IMR-90 (cell line): ENCODE measurements at regions not wholly inside any gene's neighbourhood (a gene's known extent, or its start where the extent isn't known, plus 50 kb on each side); places are given as distances from the start of the nearest gene placed in this dataset.

Experiments
- ATAC-seq: fragments of 200-7000 bp; cut with Tn5 transposase; 2 replicates; pipeline ENCODE4 v1.9.1; 2020; ENCODE audit warnings: low read depth, mild to moderate bottlenecking, moderate library complexity
- BruUV-seq: library from RNA; stranded (reverse); fragments of 400-500 nt; replicated peaks from 2 replicates; lab custom pipeline; 2021; lab: Mats Ljungman, UMichigan
- CTCF ChIA-PET: fragments of 300-600 bp; formaldehyde crosslinking; extraction: SDS; loops from one replicate; lab custom pipeline; 2021; ENCODE audit warnings: antibody characterized with exemption; lab: Yijun Ruan, JAX
- POLR2A ChIA-PET: fragments of 300-600 bp; sonication (Branson Sonifier 250); formaldehyde crosslinking; loops from one replicate; lab custom pipeline; 2022; ENCODE audit warnings: antibody characterized with exemption; ENCODE audit not compliant: unreplicated experiment; lab: Charles Lee
- DNase-seq: peaks from one replicate; pipeline ENCODE4 v3.0.0; 2013
- H2AFZ ChIP-seq: replicated peaks from 2 replicates; pipeline ENCODE3; 2013; ENCODE audit warnings: low read length, mild to moderate bottlenecking; ENCODE audit not compliant: poor library complexity
- H2AK5ac ChIP-seq: 2 replicates; pipeline ENCODE4 v1.6.1; 2013; ENCODE audit warnings: low read depth, low read length, inconsistent platforms
- H2AK9ac ChIP-seq: replicated peaks from 2 replicates; pipeline ENCODE3; 2013; ENCODE audit warnings: mild to moderate bottlenecking, low read depth, low read length, moderate library complexity; ENCODE audit not compliant: poor library complexity
- H2BK120ac ChIP-seq: 2 replicates; pipeline ENCODE4 v1.6.1; 2013; ENCODE audit warnings: low read depth, low read length, inconsistent platforms
- H2BK15ac ChIP-seq: 3 replicates; pipeline ENCODE4 v1.6.1; 2013; ENCODE audit warnings: low read depth, low read length, inconsistent platforms
- H2BK20ac ChIP-seq: 2 replicates; pipeline ENCODE4 v1.6.1; 2013; ENCODE audit warnings: low read depth, mild to moderate bottlenecking, inconsistent platforms, low read length, moderate library complexity
- H2BK5ac ChIP-seq: 2 replicates; pipeline ENCODE4 v1.6.1; 2013; ENCODE audit warnings: mild to moderate bottlenecking, low read depth, low read length, inconsistent platforms; ENCODE audit not compliant: poor library complexity, severe bottlenecking
- H3K14ac ChIP-seq: replicated peaks from 2 replicates; pipeline ENCODE4 v1.6.1; 2013; ENCODE audit warnings: low read depth, low read length, inconsistent platforms
- H3K18ac ChIP-seq: 2 replicates; pipeline ENCODE4 v1.6.1; 2013; ENCODE audit warnings: low read depth, low read length, control low read depth
- H3K23ac ChIP-seq: 2 replicates; pipeline ENCODE4 v1.6.1; 2013; ENCODE audit warnings: low read depth, low read length, inconsistent platforms
- H3K27ac ChIP-seq: 2 replicates; pipeline ENCODE4 v1.5.1; 2013; ENCODE audit warnings: mild to moderate bottlenecking, control low read depth, low read length; ENCODE audit not compliant: insufficient read depth
- H3K27me3 ChIP-seq: 2 replicates; pipeline ENCODE4 v1.6.1; 2013; ENCODE audit warnings: low read length; ENCODE audit not compliant: control insufficient read depth, insufficient read depth
- H3K36me3 ChIP-seq: 2 replicates; pipeline ENCODE4 v1.6.1; 2013; ENCODE audit warnings: low read length, mixed read lengths; ENCODE audit not compliant: control insufficient read depth, insufficient read depth
- H3K4ac ChIP-seq: 2 replicates; pipeline ENCODE4 v1.6.1; 2013; ENCODE audit warnings: low read depth, low read length, inconsistent platforms
- H3K4me1 ChIP-seq: 2 replicates; pipeline ENCODE4 v1.6.1; 2013; ENCODE audit warnings: low read length, mixed read lengths; ENCODE audit not compliant: control insufficient read depth, insufficient read depth
- H3K4me2 ChIP-seq: 2 replicates; pipeline ENCODE4 v1.6.1; 2013; ENCODE audit warnings: low read depth, mild to moderate bottlenecking, control low read depth, low read length, moderate library complexity
- H3K4me3 ChIP-seq: 2 replicates; pipeline ENCODE4 v1.5.1; 2013; ENCODE audit warnings: low read depth, mild to moderate bottlenecking, control low read depth, low read length, moderate library complexity; ENCODE audit not compliant: insufficient read depth
- H3K56ac ChIP-seq: 2 replicates; pipeline ENCODE4 v1.6.1; 2013; ENCODE audit warnings: low read length, inconsistent platforms; ENCODE audit not compliant: insufficient read depth; ENCODE audit errors: extremely low read depth
- H3K79me1 ChIP-seq, 2 experiments: 2 replicates each; pipeline ENCODE4 v1.6.1; 2013; ENCODE audit warnings: low read length in 2 of 2, inconsistent platforms in 1 of 2, low read depth in 1 of 2
- H3K9ac ChIP-seq: 2 replicates; pipeline ENCODE4 v1.6.1; 2013; ENCODE audit warnings: low read depth, low read length, control low read depth
- H3K9me1 ChIP-seq: 2 replicates; pipeline ENCODE4 v1.6.1; 2013; ENCODE audit warnings: low read length, inconsistent platforms; ENCODE audit not compliant: insufficient read depth
- H3K9me3 ChIP-seq: 2 replicates; pipeline ENCODE4 v1.6.1; 2013; ENCODE audit warnings: low read length; ENCODE audit not compliant: control insufficient read depth, insufficient read depth
- H4K20me1 ChIP-seq: 2 replicates; pipeline ENCODE4 v1.6.1; 2013; ENCODE audit warnings: low read length, inconsistent platforms; ENCODE audit not compliant: insufficient read depth
- H4K5ac ChIP-seq: 2 replicates; pipeline ENCODE4 v1.6.1; 2013; ENCODE audit warnings: mild to moderate bottlenecking, low read depth, low read length, control low read depth
- H4K8ac ChIP-seq, 2 experiments: 2 replicates each; pipeline ENCODE4 v1.6.1; 2013; ENCODE audit warnings: low read depth in 2 of 2, low read length in 2 of 2, control low read depth in 1 of 2, inconsistent platforms in 1 of 2
- H4K91ac ChIP-seq: 2 replicates; pipeline ENCODE4 v1.6.1; 2013; ENCODE audit warnings: low read depth, low read length, inconsistent platforms; ENCODE audit not compliant: insufficient read depth
- CTCF ChIP-seq: conservative IDR thresholded peaks from 2 replicates; pipeline ENCODE4 v1.5.1; 2012; ENCODE audit warnings: mild to moderate bottlenecking, low read depth, low read length, improper control_type of control experiment
- ELK1 ChIP-seq: fragments of 150-350 bp; IDR thresholded peaks from 2 replicates; pipeline ENCODE4 v1.6.1; 2016; ENCODE audit warnings: low read depth, mild to moderate bottlenecking, low read length, moderate library complexity, borderline replicate concordance
- MXI1 ChIP-seq: IDR thresholded peaks from 2 replicates; pipeline ENCODE4 v1.6.1; 2012; ENCODE audit warnings: low read depth, mild to moderate bottlenecking, low read length, moderate library complexity, borderline replicate concordance
- NFE2L2 ChIP-seq: fragments of 150-350 bp; IDR thresholded peaks from 2 replicates; pipeline ENCODE4 v1.6.1; 2016; ENCODE audit warnings: low read depth, mild to moderate bottlenecking, low read length
- RAD21 ChIP-seq: IDR thresholded peaks from 2 replicates; pipeline ENCODE4 v1.6.1; 2012; ENCODE audit warnings: low read length, improper control_type of control experiment
- SMC3 ChIP-seq: fragments of 150-350 bp; IDR thresholded peaks from 2 replicates; pipeline ENCODE4 v1.6.1; 2016; ENCODE audit warnings: low read depth, mild to moderate bottlenecking, antibody characterized with exemption, low read length, moderate library complexity
- dilution Hi-C: fragments of 300-500 bp; cut with HindIII; formaldehyde crosslinking; loops from one replicate; pipeline ENCODE4 v1.14.3; 2018; ENCODE audit warnings: low sequenced_read_pairs; ENCODE audit not compliant: unreplicated experiment
- in situ Hi-C: fragments of 300-500 bp; cut with MboI; formaldehyde crosslinking; loops from 3 replicates; pipeline ENCODE4 v1.14.3; 2019; ENCODE audit warnings: low sequenced_read_pairs, inconsistent platforms, mixed read lengths
- intact Hi-C: fragments of 100-400 bp; cut with micrococcal nuclease; formaldehyde crosslinking; loops from 2 replicates; pipeline ENCODE4 v1.10.0; 2022
- TF ChIP-seq, protein P1 (sequence below): fragments of 150-350 bp; IDR thresholded peaks from 2 replicates; pipeline ENCODE4 v1.6.1; 2017; ENCODE audit warnings: mild to moderate bottlenecking, antibody characterized with exemption, low read length, low read depth

- Histone ChIP-seq H3K79me1 (no peaks in the 10 kb centered on the region), H3K23ac (no peak overlapping the region), H3K9me3 (no peaks in the 10 kb centered on the region), H2BK15ac (no peak overlapping the region), H3K4me2 (no peak overlapping the region), H4K5ac (no peak overlapping the region), H3K56ac (no peak overlapping the region), H4K91ac (no peak overlapping the region), H3K27ac (no peak overlapping the region), H2AFZ (no peak overlapping the region), H3K36me3 (no peaks in the 10 kb centered on the region), H2BK120ac (no peak overlapping the region), H2BK20ac (no peak overlapping the region), H2AK9ac (no peak overlapping the region), H4K8ac (no peak overlapping the region), H3K14ac (no peak overlapping the region), H3K4ac (no peak overlapping the region), H3K27me3 (no peaks in the 10 kb centered on the region), H2BK5ac (no peak overlapping the region), H2AK5ac (no peak overlapping the region), H3K4me3 (no peak overlapping the region), H3K18ac (no peak overlapping the region), H3K4me1 (no peaks in the 10 kb centered on the region), H3K9ac (no peak overlapping the region), H3K9me1 (no peaks in the 10 kb centered on the region), H4K20me1 (no peaks in the 10 kb centered on the region)
- BruUV-seq: no TSS peak
- CTCF ChIA-PET: no interaction called here
- TF ChIP-seq, protein P1, sequence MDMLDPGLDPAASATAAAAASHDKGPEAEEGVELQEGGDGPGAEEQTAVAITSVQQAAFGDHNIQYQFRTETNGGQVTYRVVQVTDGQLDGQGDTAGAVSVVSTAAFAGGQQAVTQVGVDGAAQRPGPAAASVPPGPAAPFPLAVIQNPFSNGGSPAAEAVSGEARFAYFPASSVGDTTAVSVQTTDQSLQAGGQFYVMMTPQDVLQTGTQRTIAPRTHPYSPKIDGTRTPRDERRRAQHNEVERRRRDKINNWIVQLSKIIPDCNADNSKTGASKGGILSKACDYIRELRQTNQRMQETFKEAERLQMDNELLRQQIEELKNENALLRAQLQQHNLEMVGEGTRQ: no peak
- no peak for TF ChIP-seq ELK1
- TF ChIP-seq MXI1: no peak
- no peak for TF ChIP-seq RAD21
- TF ChIP-seq CTCF: no peak
- TF ChIP-seq NFE2L2: no peak
- no peak for TF ChIP-seq SMC3
- dilution Hi-C loops: no loop called here
- DNase-seq (no peak), ATAC-seq (no peak)
- intact Hi-C loops: no loop called here
- POLR2A ChIA-PET: no interaction called here
- in situ Hi-C loops: no loop called here
These were observed 794.7 kb downstream of the DHX35 start for GRCh38 chr20:39756828-39757227.
